Trophoblast cell (in vitro differentiated cells and primary cell): ENCODE measurements at regions not wholly inside any gene's neighbourhood (a gene's known extent, or its start where the extent isn't known, plus 50 kb on each side); places are given as distances from the start of the nearest gene placed in this dataset.
A peak's percentile ranks its signal among the peaks of the same experiment; 100 is the strongest.

Source experiments
- DNase-seq, 2 donors: peaks; one replicate each; pipeline ENCODE4 v3.0.0-alpha.2; 2016
- H2AFZ ChIP-seq: 2 replicates; pipeline ENCODE4 v1.6.1; 2013; ENCODE audit warnings: low read length, moderate library complexity, mild to moderate bottlenecking; ENCODE audit not compliant: insufficient read depth, poor library complexity
- H2AK5ac ChIP-seq: 2 replicates; pipeline ENCODE4 v1.6.1; 2013; ENCODE audit warnings: mild to moderate bottlenecking, low read length
- H2BK120ac ChIP-seq: 2 replicates; pipeline ENCODE4 v1.6.1; 2013; ENCODE audit warnings: low read length, mild to moderate bottlenecking, moderate library complexity; ENCODE audit not compliant: insufficient read depth, poor library complexity
- H2BK12ac ChIP-seq: 2 replicates; pipeline ENCODE4 v1.6.1; 2013; ENCODE audit warnings: mild to moderate bottlenecking, low read length, moderate library complexity
- H2BK5ac ChIP-seq: 2 replicates; pipeline ENCODE4 v1.6.1; 2013; ENCODE audit warnings: low read length, low read depth, moderate library complexity, mild to moderate bottlenecking; ENCODE audit not compliant: poor library complexity
- H3K14ac ChIP-seq: 2 replicates; pipeline ENCODE4 v1.6.1; 2013; ENCODE audit warnings: mild to moderate bottlenecking, low read length
- H3K18ac ChIP-seq: 2 replicates; pipeline ENCODE4 v1.6.1; 2013; ENCODE audit warnings: mild to moderate bottlenecking, low read length
- H3K23ac ChIP-seq: 2 replicates; pipeline ENCODE4 v1.6.1; 2013; ENCODE audit warnings: low read length
- H3K27ac ChIP-seq: 2 replicates; pipeline ENCODE4 v1.5.1; 2013; ENCODE audit warnings: low read depth, mild to moderate bottlenecking, inconsistent platforms, low read length, moderate library complexity
- H3K27me3 ChIP-seq: 2 replicates; pipeline ENCODE4 v1.6.1; 2013; ENCODE audit warnings: inconsistent platforms, mild to moderate bottlenecking, low read length, moderate library complexity; ENCODE audit not compliant: insufficient read depth
- H3K36me3 ChIP-seq, 2 experiments: 1 replicate in 1 of 2; 2 replicates in 1 of 2; pipeline ENCODE4 v1.6.1; 2013; ENCODE audit warnings: low read length in 2 of 2, mild to moderate bottlenecking in 2 of 2, moderate library complexity in 1 of 2; ENCODE audit not compliant: insufficient read depth in 2 of 2, control insufficient read depth in 1 of 2
- H3K4ac ChIP-seq: 2 replicates; pipeline ENCODE4 v1.6.1; 2013; ENCODE audit warnings: low read depth, mild to moderate bottlenecking, low read length, moderate library complexity
- H3K4me1 ChIP-seq, 2 experiments: 1 replicate in 1 of 2; 2 replicates in 1 of 2; pipeline ENCODE4 v1.6.1; 2013; ENCODE audit warnings: low read length in 2 of 2, mild to moderate bottlenecking in 2 of 2, moderate library complexity in 1 of 2; ENCODE audit not compliant: insufficient read depth in 2 of 2, control insufficient read depth in 1 of 2
- H3K4me2 ChIP-seq: 2 replicates; pipeline ENCODE4 v1.6.1; 2013; ENCODE audit warnings: inconsistent platforms, mild to moderate bottlenecking, low read length, moderate library complexity
- H3K4me3 ChIP-seq: 2 replicates; pipeline ENCODE4 v1.5.1; 2013; ENCODE audit warnings: mild to moderate bottlenecking, low read depth, low read length, inconsistent platforms
- H3K79me1 ChIP-seq: one replicate; pipeline ENCODE4 v1.6.1; 2013; ENCODE audit warnings: low read length
- H3K79me2 ChIP-seq: 2 replicates; pipeline ENCODE4 v1.6.1; 2013; ENCODE audit warnings: low read length, mild to moderate bottlenecking; ENCODE audit not compliant: control insufficient read depth, insufficient read depth, poor library complexity
- H3K9ac ChIP-seq: 2 replicates; pipeline ENCODE4 v1.6.1; 2013; ENCODE audit warnings: mild to moderate bottlenecking, low read length
- H3K9me3 ChIP-seq: 2 replicates; pipeline ENCODE4 v1.6.1; 2013; ENCODE audit warnings: low read depth, mild to moderate bottlenecking, control low read depth, inconsistent platforms, low read length; ENCODE audit not compliant: insufficient read depth
- H4K12ac ChIP-seq: 2 replicates; pipeline ENCODE4 v1.6.1; 2013; ENCODE audit warnings: low read depth, mild to moderate bottlenecking, low read length, moderate library complexity
- H4K8ac ChIP-seq: 2 replicates; pipeline ENCODE4 v1.6.1; 2013; ENCODE audit warnings: low read depth, mild to moderate bottlenecking, low read length, moderate library complexity
- H4K91ac ChIP-seq: one replicate; pipeline ENCODE4 v1.6.1; 2013; ENCODE audit warnings: low read depth, mild to moderate bottlenecking, low read length, moderate library complexity
- WGBS: extraction: QIAGEN DNeasy Blood & Tissue Kit; methylation state at CpG from one replicate; pipeline ENCODE4 v1.1.7; 2013; ENCODE audit warnings: missing lambda C conversion rate; ENCODE audit not compliant: insufficient read length, insufficient coverage; ENCODE audit errors: extremely low coverage; 5-methylcytosine and 5-hydroxymethylcytosine counted together

GRCh38 chr6:223763-224162 is 68.5 kb upstream of the DUSP22 start:
- no peaks in the 10 kb centered on the region for H3K36me3 ChIP-seq
- no peaks in the 10 kb centered on the region for H3K9me3 ChIP-seq
- H3K14ac ChIP-seq: no peak overlapping the region
- H3K23ac ChIP-seq: no peak overlapping the region
- no peak overlapping the region for H3K4ac ChIP-seq
- H3K4me1 ChIP-seq: peaks cover 0 to 2% of the 10 kb centered on the region in 2 experiments
- no peaks in the 10 kb centered on the region for H3K79me1 ChIP-seq
- no peak overlapping the region for H3K4me3 ChIP-seq
- H3K4me2 ChIP-seq: no peak overlapping the region
- H3K27ac ChIP-seq: no peak overlapping the region
- no peak overlapping the region for H2AK5ac ChIP-seq
- no peak overlapping the region for H3K18ac ChIP-seq
- no peaks in the 10 kb centered on the region for H3K79me2 ChIP-seq
- no peak overlapping the region for H2BK120ac ChIP-seq
- H2AFZ ChIP-seq: no peak overlapping the region
- no peaks in the 10 kb centered on the region for H3K27me3 ChIP-seq
- H2BK5ac ChIP-seq: no peak overlapping the region
- no peak overlapping the region for H2BK12ac ChIP-seq
- no peak overlapping the region for H4K12ac ChIP-seq
- no peak for DNase-seq
- H4K8ac ChIP-seq: no peak overlapping the region
- no CpG with 5 or more reads among the region's 12 CpGs for WGBS
- no peak overlapping the region for H3K9ac ChIP-seq
- no peak overlapping the region for H4K91ac ChIP-seq

GRCh38 chr6:224350-224749 is 67.9 kb upstream of the DUSP22 start:
- no peaks in the 10 kb centered on the region for H3K9me3 ChIP-seq
- H2BK12ac ChIP-seq: no peak overlapping the region
- H3K9ac ChIP-seq: no peak overlapping the region
- H3K23ac ChIP-seq: no peak overlapping the region
- WGBS: no CpG with 5 or more reads among the region's 13 CpGs
- no peak for DNase-seq
- H3K18ac ChIP-seq: no peak overlapping the region
- H2AK5ac ChIP-seq: no peak overlapping the region
- H4K91ac ChIP-seq: no peak overlapping the region
- H3K36me3 ChIP-seq: no peaks in the 10 kb centered on the region
- peaks cover 0 to 2% of the 10 kb centered on the region in 2 experiments for H3K4me1 ChIP-seq
- H2BK5ac ChIP-seq: no peak overlapping the region
- no peak overlapping the region for H3K4ac ChIP-seq
- H3K27ac ChIP-seq: no peak overlapping the region
- H3K4me3 ChIP-seq: no peak overlapping the region
- no peak overlapping the region for H2AFZ ChIP-seq
- no peak overlapping the region for H3K14ac ChIP-seq
- no peak overlapping the region for H3K4me2 ChIP-seq
- no peaks in the 10 kb centered on the region for H3K79me2 ChIP-seq
- no peak overlapping the region for H2BK120ac ChIP-seq
- H4K12ac ChIP-seq: no peak overlapping the region
- no peaks in the 10 kb centered on the region for H3K79me1 ChIP-seq
- H3K27me3 ChIP-seq: no peaks in the 10 kb centered on the region
- no peak overlapping the region for H4K8ac ChIP-seq

GRCh38 chr6:225121-225721 is 67.1 kb upstream of the DUSP22 start:
- no peak overlapping the region for H3K4me3 ChIP-seq
- H3K23ac ChIP-seq: no peak overlapping the region
- H3K27ac ChIP-seq: no peak overlapping the region
- no peak overlapping the region for H2BK5ac ChIP-seq
- H2BK120ac ChIP-seq: no peak overlapping the region
- no peak overlapping the region for H4K8ac ChIP-seq
- peak; percentile 15 to 27 for DNase-seq
- H3K4ac ChIP-seq: no peak overlapping the region
- H4K91ac ChIP-seq: no peak overlapping the region
- no peak overlapping the region for H3K18ac ChIP-seq
- WGBS: no CpG with 5 or more reads among the region's 20 CpGs
- no peaks in the 10 kb centered on the region for H3K36me3 ChIP-seq
- H3K79me1 ChIP-seq: no peaks in the 10 kb centered on the region
- no peak overlapping the region for H3K4me2 ChIP-seq
- no peak overlapping the region for H2AFZ ChIP-seq
- H3K14ac ChIP-seq: no peak overlapping the region
- no peaks in the 10 kb centered on the region for H3K79me2 ChIP-seq
- no peak overlapping the region for H4K12ac ChIP-seq
- no peak overlapping the region for H2BK12ac ChIP-seq
- no peaks in the 10 kb centered on the region for H3K27me3 ChIP-seq
- no peaks in the 10 kb centered on the region for H3K9me3 ChIP-seq
- no peak overlapping the region for H3K9ac ChIP-seq
- H2AK5ac ChIP-seq: no peak overlapping the region
- peaks cover 0 to 2% of the 10 kb centered on the region in 2 experiments for H3K4me1 ChIP-seq

DNA sequence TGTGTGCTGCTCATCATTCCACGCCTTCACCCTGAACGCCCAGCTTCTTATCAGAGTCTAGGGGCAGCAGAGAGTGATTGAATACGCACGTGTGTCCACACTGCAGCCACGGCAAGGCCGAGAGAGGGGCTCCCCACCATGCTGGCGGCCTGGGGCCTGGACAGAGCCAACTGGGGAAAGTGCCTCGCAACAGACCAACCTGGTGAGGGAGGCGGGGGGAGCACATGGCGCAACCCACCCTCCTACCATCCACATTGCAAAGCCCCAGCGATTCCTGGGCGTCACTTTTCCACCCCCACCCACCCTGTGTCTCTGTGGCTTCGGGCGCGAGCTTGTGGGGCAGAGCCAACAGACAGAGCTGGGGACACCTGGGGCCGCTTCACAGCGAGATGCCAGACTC is 66.4 kb upstream of the DUSP22 start:
- no CpG with 5 or more reads among the region's 17 CpGs for WGBS
- H3K4me2 ChIP-seq: no peak overlapping the region
- H3K18ac ChIP-seq: no peak overlapping the region

More for the DNA sequence above, 66.4 kb upstream of the DUSP22 start:
- Histone ChIP-seq H3K4me1 (peaks cover 0 to 2% of the 10 kb centered on the region in 2 experiments), H4K8ac (no peak overlapping the region), H3K4ac (no peak overlapping the region), H2BK5ac (no peak overlapping the region), H3K14ac (no peak overlapping the region), H4K91ac (no peak overlapping the region), H3K79me1 (no peaks in the 10 kb centered on the region), H4K12ac (no peak overlapping the region), H3K79me2 (no peaks in the 10 kb centered on the region), H3K27me3 (no peaks in the 10 kb centered on the region), H2BK12ac (no peak overlapping the region), H3K36me3 (no peaks in the 10 kb centered on the region), H3K9me3 (no peaks in the 10 kb centered on the region), H3K9ac (no peak overlapping the region), H3K4me3 (no peak overlapping the region), H2AFZ (no peak overlapping the region), H2AK5ac (no peak overlapping the region), H2BK120ac (no peak overlapping the region), H3K27ac (no peak overlapping the region), H3K23ac (no peak overlapping the region)
- DNase-seq: no peak
